Chondrocyte (in vitro differentiated cells): ENCODE measurements at regions not wholly inside any gene's neighbourhood (a gene's known extent, or its start where the extent isn't known, plus 50 kb on each side); places are given as distances from the start of the nearest gene placed in this dataset.
"Not testable (repeated sequence)": the region's sequence is repeated elsewhere in the genome, so short reads cannot be mapped to it uniquely, and the experiment has no call there.

Source experiments
- DNase-seq: peaks from one replicate; pipeline ENCODE4 v3.0.0; 2021; ENCODE audit warnings: mixed read lengths, low spot score
- H3K27ac Mint-ChIP-seq: one replicate; pipeline ENCODE4 v1.8.0; 2021; ENCODE audit warnings: mild to moderate bottlenecking, moderate library complexity, mixed read lengths; ENCODE audit not compliant: unreplicated experiment
- H3K27me3 Mint-ChIP-seq: 2 replicates; pipeline ENCODE4 v1.8.0; 2021; ENCODE audit warnings: low read depth, mixed read lengths
- H3K36me3 Mint-ChIP-seq: 2 replicates; pipeline ENCODE4 v1.8.0; 2021; ENCODE audit warnings: low read depth, mixed read lengths
- H3K4me1 Mint-ChIP-seq: 2 replicates; pipeline ENCODE4 v1.8.0; 2021; ENCODE audit warnings: low read depth, mild to moderate bottlenecking, mixed read lengths
- H3K4me3 Mint-ChIP-seq: one replicate; pipeline ENCODE4 v1.8.0; 2021; ENCODE audit warnings: mild to moderate bottlenecking, moderate library complexity, mixed read lengths; ENCODE audit not compliant: unreplicated experiment
- H3K9me3 Mint-ChIP-seq: 2 replicates; pipeline ENCODE4 v1.8.0; 2021; ENCODE audit warnings: low read depth, mixed read lengths
- CTCF ChIP-seq: fragments of 200-600 bp; sonication (generic); IDR thresholded peaks from 2 replicates; pipeline ENCODE4 v1.5.0; 2021; ENCODE audit warnings: antibody characterized with exemption, mild to moderate bottlenecking, moderate library complexity

GRCh38 chr19:28549680-28550277, 663.2 kb downstream of the UQCRFS1 start:
- no peak overlapping the region for H3K4me3 Mint-ChIP-seq
- no peak for DNase-seq

GRCh38 chr19:28546148-28546685, 666.7 kb downstream of the UQCRFS1 start:
- peaks cover 4% of the 10 kb centered on the region for H3K9me3 Mint-ChIP-seq
- H3K36me3 Mint-ChIP-seq = no peaks in the 10 kb centered on the region
- TF ChIP-seq CTCF = no peak
- DNase-seq = no peak
- no peak overlapping the region for H3K4me3 Mint-ChIP-seq
- H3K27me3 Mint-ChIP-seq = peaks cover 2% of the 10 kb centered on the region
- H3K27ac Mint-ChIP-seq = no peak overlapping the region
- no peaks in the 10 kb centered on the region for H3K4me1 Mint-ChIP-seq

More at GRCh38 chr19:28549680-28550277, 663.2 kb downstream of the UQCRFS1 start:
- Mint-ChIP-seq H3K27ac (no peak overlapping the region), H3K4me1 (no peaks in the 10 kb centered on the region), H3K36me3 (no peaks in the 10 kb centered on the region), H3K9me3 (peaks cover 6% of the 10 kb centered on the region), H3K27me3 (peaks cover 2% of the 10 kb centered on the region)
- TF ChIP-seq CTCF = no peak

- H3K4me1 Mint-ChIP-seq, H3K27ac Mint-ChIP-seq, H3K4me3 Mint-ChIP-seq: not testable (repeated sequence)
These were observed 667.6 kb downstream of the UQCRFS1 start for GRCh38 chr19:28545397-28545796.

GRCh38 chr19:28544451-28545261, 668.3 kb downstream of the UQCRFS1 start:
- Mint-ChIP-seq H3K4me1 (no peaks in the 10 kb centered on the region), H3K27ac (no peak overlapping the region), H3K9me3 (peaks cover 6% of the 10 kb centered on the region), H3K4me3 (no peak overlapping the region), H3K36me3 (no peaks in the 10 kb centered on the region), H3K27me3 (peaks cover 2% of the 10 kb centered on the region)
- no peak for TF ChIP-seq CTCF
- DNase-seq = no peak

More at GRCh38 chr19:28545397-28545796, 667.6 kb downstream of the UQCRFS1 start:
- H3K27me3 Mint-ChIP-seq, DNase-seq, H3K36me3 Mint-ChIP-seq, H3K9me3 Mint-ChIP-seq: not testable (repeated sequence)

GRCh38 chr19:28543244-28543776, 669.6 kb downstream of the UQCRFS1 start:
- Mint-ChIP-seq H3K4me1 (no peaks in the 10 kb centered on the region), H3K27me3 (peaks cover 2% of the 10 kb centered on the region), H3K27ac (no peak overlapping the region), H3K9me3 (peaks cover 6% of the 10 kb centered on the region), H3K36me3 (no peaks in the 10 kb centered on the region), H3K4me3 (no peak overlapping the region)
- no peak for DNase-seq
- no peak for TF ChIP-seq CTCF
